Breast epithelium (tissue), 4 donors: ENCODE measurements at regions not wholly inside any gene's neighbourhood (a gene's known extent, or its start where the extent isn't known, plus 50 kb on each side); places are given as distances from the start of the nearest gene placed in this dataset.

Experiments used
- DNase-seq, 2 donors: peaks; one replicate each; pipeline ENCODE4 v3.0.0-alpha.2; 2019; ENCODE audit warnings: low spot score in 2 of 2
- H3K27ac ChIP-seq, 2 donors: fragments of 200-600 bp; sonication (generic) in 1 of 2; one replicate each; pipeline ENCODE4 v1.5.1; 2016 to 2019; ENCODE audit warnings: mild to moderate bottlenecking in 1 of 2
- H3K27me3 ChIP-seq, 2 donors: fragments of 200-600 bp; sonication (generic) in 1 of 2; one replicate each; pipeline versions ENCODE4 v1.5.1 to v1.6.0; 2017 to 2019; ENCODE audit warnings: control low read depth in 1 of 2, mild to moderate bottlenecking in 1 of 2
- H3K36me3 ChIP-seq: fragments of 200-600 bp; one replicate; pipeline ENCODE4 v1.5.1; 2019
- H3K4me1 ChIP-seq, 2 donors: fragments of 200-600 bp; sonication (generic); one replicate each; pipeline ENCODE4 v1.5.1; 2016 to 2019; ENCODE audit warnings: control low read depth in 1 of 2
- H3K4me3 ChIP-seq, 3 donors: fragments of 200-600 bp; sonication (generic); 1 replicate in 2 of 3; 2 replicates in 1 of 3; pipeline ENCODE4 v1.5.1; 2016 to 2019; ENCODE audit warnings: mild to moderate bottlenecking in 3 of 3, moderate library complexity in 2 of 3
- H3K9me3 ChIP-seq, 2 donors: fragments of 200-600 bp; sonication (generic) in 1 of 2; one replicate each; pipeline ENCODE4 v1.5.1; 2016 to 2019; ENCODE audit warnings: control low read depth in 1 of 2
- CTCF ChIP-seq, 3 donors: fragments of 450-650 bp; IDR thresholded peaks; one replicate each; pipeline ENCODE4 v1.5.1; 2016 to 2017; ENCODE audit warnings: antibody characterized with exemption in 3 of 3, mild to moderate bottlenecking in 3 of 3, moderate library complexity in 3 of 3
- POLR2A ChIP-seq: fragments of 450-650 bp; IDR thresholded peaks from one replicate; pipeline ENCODE4 v1.6.1; 2016; ENCODE audit warnings: antibody characterized with exemption, mild to moderate bottlenecking, moderate library complexity
- POLR2AphosphoS5 ChIP-seq, 3 donors: sonication (generic); formaldehyde crosslinking; IDR thresholded peaks; one replicate each; pipeline ENCODE4 v1.6.1; 2017; ENCODE audit warnings: antibody characterized with exemption in 3 of 3
- intact Hi-C: fragments of 100-400 bp; cut with DNase I; formaldehyde crosslinking; loops from one replicate; pipeline ENCODE4 v1.15.1; 2023; ENCODE audit warnings: low total_unique reads

GRCh38 chr20:55684578-55684977 is 320.7 kb downstream of the CBLN4 start:
- Histone ChIP-seq H3K4me1 (no peaks in the 10 kb centered on the region), H3K27ac (no peak overlapping the region), H3K4me3 (no peak overlapping the region), H3K36me3 (no peaks in the 10 kb centered on the region), H3K9me3 (no peaks in the 10 kb centered on the region), H3K27me3 (no peaks in the 10 kb centered on the region)
- TF ChIP-seq POLR2A (no peak), POLR2AphosphoS5 (IDR thresholded peaks at IDR 0.05) (no peak), CTCF (IDR thresholded peaks at IDR 0.05) (no peak)
- intact Hi-C loops: no loop called here
- DNase-seq: no peak

GRCh38 chr20:55678970-55679667 is 326.2 kb downstream of the CBLN4 start:
- no peak overlapping the region for H3K4me3 ChIP-seq
- no peaks in the 10 kb centered on the region for H3K36me3 ChIP-seq
- no peaks in the 10 kb centered on the region for H3K4me1 ChIP-seq
- intact Hi-C loops: no loop called here
- H3K27ac ChIP-seq: no peak overlapping the region
- DNase-seq: no peak
- TF ChIP-seq POLR2AphosphoS5 (IDR thresholded peaks at IDR 0.05) (no peak), POLR2A (no peak), CTCF (IDR thresholded peaks at IDR 0.05) (no peak)
- H3K9me3 ChIP-seq: no peaks in the 10 kb centered on the region
- no peaks in the 10 kb centered on the region for H3K27me3 ChIP-seq

GRCh38 chr20:55678126-55678525 is 327.2 kb downstream of the CBLN4 start:
- intact Hi-C loops: no loop called here
- no peaks in the 10 kb centered on the region for H3K9me3 ChIP-seq
- TF ChIP-seq CTCF (IDR thresholded peaks at IDR 0.05) (no peak), POLR2AphosphoS5 (IDR thresholded peaks at IDR 0.05) (no peak), POLR2A (no peak)

DNA sequence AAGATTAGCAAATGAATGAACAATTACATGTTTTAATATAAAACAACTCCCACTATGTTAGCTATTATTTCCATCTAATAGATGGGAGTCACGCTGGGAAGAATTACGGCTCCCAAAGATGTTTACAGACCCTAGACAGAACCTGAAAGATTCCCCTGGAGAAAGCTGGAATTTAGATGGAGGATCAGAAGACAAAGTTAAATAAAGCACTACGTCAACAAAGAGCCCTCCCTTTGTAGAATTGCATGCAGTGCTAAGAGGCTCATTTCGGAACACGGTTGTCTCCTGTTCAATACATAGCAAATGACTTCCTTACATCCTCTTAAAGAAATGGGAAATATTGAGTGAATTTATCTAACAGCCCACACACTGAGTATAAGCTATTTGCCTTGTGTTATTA is 328.3 kb downstream of the CBLN4 start:
- Histone ChIP-seq H3K9me3 (no peaks in the 10 kb centered on the region), H3K4me3 (no peak overlapping the region), H3K27ac (no peak overlapping the region), H3K27me3 (no peaks in the 10 kb centered on the region), H3K4me1 (no peaks in the 10 kb centered on the region), H3K36me3 (no peaks in the 10 kb centered on the region)
- TF ChIP-seq POLR2AphosphoS5 (IDR thresholded peaks at IDR 0.05) (no peak), POLR2A (no peak), CTCF (IDR thresholded peaks at IDR 0.05) (no peak)
- no peak for DNase-seq
- intact Hi-C loops: no loop called here

More at GRCh38 chr20:55678126-55678525, 327.2 kb downstream of the CBLN4 start:
- no peak for DNase-seq
- H3K36me3 ChIP-seq: no peaks in the 10 kb centered on the region
- H3K27me3 ChIP-seq: no peaks in the 10 kb centered on the region
- H3K27ac ChIP-seq: no peak overlapping the region
- H3K4me1 ChIP-seq: no peaks in the 10 kb centered on the region
- no peak overlapping the region for H3K4me3 ChIP-seq

- intact Hi-C loops: no loop called here
These were observed 329.2 kb downstream of the CBLN4 start for GRCh38 chr20:55676097-55676496.

More at GRCh38 chr20:55676097-55676496, 329.2 kb downstream of the CBLN4 start:
- Histone ChIP-seq H3K27ac (no peak overlapping the region), H3K9me3 (no peaks in the 10 kb centered on the region), H3K4me3 (no peak overlapping the region), H3K27me3 (no peaks in the 10 kb centered on the region), H3K4me1 (no peaks in the 10 kb centered on the region), H3K36me3 (no peaks in the 10 kb centered on the region)
- no peak for DNase-seq
- TF ChIP-seq CTCF (IDR thresholded peaks at IDR 0.05) (no peak), POLR2AphosphoS5 (IDR thresholded peaks at IDR 0.05) (no peak), POLR2A (no peak)
